ENCODE measurements at regions not wholly inside any gene's neighbourhood (a gene's known extent, or its start where the extent isn't known, plus 50 kb on each side); places are given as distances from the start of the nearest gene placed in this dataset.

GRCh38 chr12:22802883-22803630 lies 178.1 kb downstream of the ETNK1 start:
- TF ChIP-seq CTCF (conservative IDR thresholded peaks at IDR 0.05 in 1 of 2, IDR thresholded peaks at IDR 0.05 in 1 of 2; ENCODE audit: low read depth in 1 of 2, low read length in 2 of 2) = no peak
- no peak for TF ChIP-seq EZH2 (IDR thresholded peaks at IDR 0.05; ENCODE audit: low read length, missing control alignments)
